ENCODE measurements at regions not wholly inside any gene's neighbourhood (a gene's known extent, or its start where the extent isn't known, plus 50 kb on each side); places are given as distances from the start of the nearest gene placed in this dataset.

DNA sequence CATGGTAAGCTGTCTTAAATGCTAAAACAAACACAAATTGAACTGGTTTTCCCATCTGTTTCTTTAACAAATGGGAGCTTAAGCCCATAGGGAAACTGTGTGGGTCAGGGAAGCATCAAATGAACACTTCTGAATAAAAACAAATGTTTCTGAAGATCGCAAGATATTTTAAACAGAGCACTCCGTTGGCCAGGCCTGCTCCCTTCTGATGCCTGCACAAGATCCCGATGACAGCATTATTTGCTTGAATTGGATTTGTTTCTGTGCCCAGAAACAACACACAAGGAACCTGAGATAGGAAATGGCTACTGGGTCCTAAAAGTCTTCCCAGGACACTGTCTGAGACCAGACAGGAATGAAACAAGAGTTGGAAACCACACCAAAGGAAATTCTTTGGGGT is 425.8 kb upstream of the ZFHX3 start:
- POLR2A ChIA-PET: no interaction called here
- CTCF ChIA-PET: no interaction called here
- TF ChIP-seq, protein P1, sequence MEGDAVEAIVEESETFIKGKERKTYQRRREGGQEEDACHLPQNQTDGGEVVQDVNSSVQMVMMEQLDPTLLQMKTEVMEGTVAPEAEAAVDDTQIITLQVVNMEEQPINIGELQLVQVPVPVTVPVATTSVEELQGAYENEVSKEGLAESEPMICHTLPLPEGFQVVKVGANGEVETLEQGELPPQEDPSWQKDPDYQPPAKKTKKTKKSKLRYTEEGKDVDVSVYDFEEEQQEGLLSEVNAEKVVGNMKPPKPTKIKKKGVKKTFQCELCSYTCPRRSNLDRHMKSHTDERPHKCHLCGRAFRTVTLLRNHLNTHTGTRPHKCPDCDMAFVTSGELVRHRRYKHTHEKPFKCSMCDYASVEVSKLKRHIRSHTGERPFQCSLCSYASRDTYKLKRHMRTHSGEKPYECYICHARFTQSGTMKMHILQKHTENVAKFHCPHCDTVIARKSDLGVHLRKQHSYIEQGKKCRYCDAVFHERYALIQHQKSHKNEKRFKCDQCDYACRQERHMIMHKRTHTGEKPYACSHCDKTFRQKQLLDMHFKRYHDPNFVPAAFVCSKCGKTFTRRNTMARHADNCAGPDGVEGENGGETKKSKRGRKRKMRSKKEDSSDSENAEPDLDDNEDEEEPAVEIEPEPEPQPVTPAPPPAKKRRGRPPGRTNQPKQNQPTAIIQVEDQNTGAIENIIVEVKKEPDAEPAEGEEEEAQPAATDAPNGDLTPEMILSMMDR (IDR thresholded peaks at IDR 0.05; ENCODE audit: insufficient read depth, low read length, missing control alignments): no peak

GRCh38 chr16:73464834-73465233 is 416.9 kb upstream of the ZFHX3 start:
- CTCF ChIA-PET: interaction anchor here (0.6 kb wide), 1 partner anchor 42 kb away, joined by 4 read pairs; no protein-coding TSS in a partner anchor
- TF ChIP-seq, protein P1 (IDR thresholded peaks at IDR 0.05; ENCODE audit: insufficient read depth, low read length, missing control alignments): no peak

More for the DNA sequence above, 425.8 kb upstream of the ZFHX3 start:
- DNase-seq (ENCODE audit: low read depth, low spot score): no peak
- H3K4me3 ChIP-seq (ENCODE audit: low read depth, low read length): no peak overlapping the region

GRCh38 chr16:73459586-73459985 is 411.7 kb upstream of the ZFHX3 start:
- ChIA-PET POLR2A (no interaction called here), CTCF (no interaction called here)
- no peak for DNase-seq (ENCODE audit: low read depth, low spot score)
- TF ChIP-seq, protein P1 (IDR thresholded peaks at IDR 0.05; ENCODE audit: insufficient read depth, low read length, missing control alignments): no peak
- H3K4me3 ChIP-seq (ENCODE audit: low read depth, low read length): no peak overlapping the region

More at GRCh38 chr16:73464834-73465233, 416.9 kb upstream of the ZFHX3 start:
- H3K4me3 ChIP-seq (ENCODE audit: low read depth, low read length): no peak overlapping the region
- POLR2A ChIA-PET: no interaction called here
- no peak for DNase-seq (ENCODE audit: low read depth, low spot score)

GRCh38 chr16:73457851-73458250 is 409.9 kb upstream of the ZFHX3 start:
- no peak overlapping the region for H3K4me3 ChIP-seq (ENCODE audit: low read depth, low read length)
- ChIA-PET POLR2A (no interaction called here), CTCF (interaction anchor here (0.6 kb wide), 1 partner anchor 419 kb away, joined by 3 read pairs; no protein-coding TSS in a partner anchor)
- no peak for DNase-seq (ENCODE audit: low read depth, low spot score)
- TF ChIP-seq, protein P1 (IDR thresholded peaks at IDR 0.05; ENCODE audit: insufficient read depth, low read length, missing control alignments): no peak

GRCh38 chr16:73448970-73449369 is 401.0 kb upstream of the ZFHX3 start:
- ChIA-PET CTCF (no interaction called here), POLR2A (no interaction called here)
- TF ChIP-seq, protein P1 (IDR thresholded peaks at IDR 0.05; ENCODE audit: insufficient read depth, low read length, missing control alignments): no peak
- DNase-seq (ENCODE audit: low read depth, low spot score): no peak
- H3K4me3 ChIP-seq (ENCODE audit: low read depth, low read length): no peak overlapping the region

DNA sequence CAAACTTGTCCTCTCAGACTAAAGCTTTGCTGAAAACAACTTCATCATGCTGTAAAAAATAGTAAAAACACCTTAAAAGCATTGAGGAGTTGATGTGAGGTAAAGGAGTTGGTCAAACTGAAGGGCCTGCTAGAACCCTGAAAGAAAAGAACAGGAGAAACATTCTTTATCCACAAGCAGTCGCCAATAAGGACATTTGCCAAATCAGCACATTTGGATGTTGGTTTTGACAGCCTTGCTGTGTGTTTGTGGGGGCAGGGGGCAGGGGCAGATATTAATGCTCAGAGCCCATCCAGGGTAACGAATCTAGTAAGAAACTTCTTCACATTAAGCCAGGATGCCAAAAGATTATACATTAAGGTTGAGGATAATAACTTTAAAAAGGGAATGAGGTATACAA is 399.9 kb upstream of the ZFHX3 start:
- TF ChIP-seq, protein P1 (IDR thresholded peaks at IDR 0.05; ENCODE audit: insufficient read depth, low read length, missing control alignments): no peak
- H3K4me3 ChIP-seq (ENCODE audit: low read depth, low read length): no peak overlapping the region
- DNase-seq (ENCODE audit: low read depth, low spot score): no peak
- CTCF ChIA-PET: no interaction called here
- POLR2A ChIA-PET: no interaction called here

All from AG04449 (cell line).